K562 (cell line): ENCODE measurements at regions not wholly inside any gene's neighbourhood (a gene's known extent, or its start where the extent isn't known, plus 50 kb on each side); places are given as distances from the start of the nearest gene placed in this dataset.

Experiments used
- ATAC-seq: fragments of 200-7000 bp; cut with Tn5 transposase; 3 replicates; pipeline ENCODE4 v1.9.1; 2020; ENCODE audit warnings: moderate library complexity
- BruUV-seq: library from RNA; stranded (reverse); fragments of 400-500 nt; replicated peaks from 2 replicates; lab custom pipeline; 2021; lab: Mats Ljungman, UMichigan
- CTCF ChIA-PET: fragments of 300-600 bp; formaldehyde crosslinking; extraction: SDS; loops from one replicate; lab custom pipeline; 2021; ENCODE audit warnings: low intra/inter-chr PET ratio; lab: Yijun Ruan, JAX
- POLR2A ChIA-PET: fragments of 300-600, 350-650 bp; sonication (Branson Sonifier 250); formaldehyde crosslinking; extraction: SDS; loops from one replicate; lab custom pipeline; 2021; ENCODE audit warnings: antibody characterized with exemption, inconsistent platforms; lab: Yijun Ruan, JAX
- DNase-seq, 4 experiments: peaks; one replicate each; pipeline versions ENCODE4 v3.0.0 to v3.0.0-alpha.2; 2011 to 2018; ENCODE audit warnings: low spot score in 3 of 4, mixed read lengths in 3 of 4; ENCODE audit errors: extremely low read depth in 1 of 4
- FAIRE-seq: peaks from 2 replicates; lab custom pipeline; 2011; peaks lifted over from hg19 to GRCh38; lab: Jason Lieb, UNC
- H2AFZ ChIP-seq: 2 replicates; pipeline ENCODE4 v1.6.0; 2011; ENCODE audit warnings: low read depth, low read length, control low read depth, inconsistent platforms
- H3K27ac ChIP-seq: fragments of 200-600 bp; 3 replicates; pipeline ENCODE4 v1.8.0; 2011; ENCODE audit warnings: low read depth, mild to moderate bottlenecking, control low read depth, inconsistent platforms, low read length, moderate library complexity, mixed read lengths; ENCODE audit errors: extremely low read depth
- H3K27me3 ChIP-seq, 2 experiments: fragments of 300-600 bp in 1 of 2; 2 replicates in 1 of 2; 3 replicates in 1 of 2; pipeline versions ENCODE4 v1.6.0 to v1.8.0; 2011; ENCODE audit warnings: inconsistent platforms in 2 of 2, low read length in 2 of 2, mild to moderate bottlenecking in 1 of 2, mixed read lengths in 1 of 2, moderate library complexity in 1 of 2; ENCODE audit not compliant: control insufficient read depth in 2 of 2, insufficient read depth in 2 of 2
- H3K36me3 ChIP-seq: fragments of 300-600 bp; 3 replicates; pipeline ENCODE4 v1.8.0; 2011; ENCODE audit warnings: mild to moderate bottlenecking, low read length, inconsistent platforms; ENCODE audit not compliant: control insufficient read depth, insufficient read depth
- H3K4me1 ChIP-seq, 2 experiments: fragments of 200-600 bp in 1 of 2; replicated peaks in 1 of 2; 2 replicates in 1 of 2; 3 replicates in 1 of 2; pipeline versions ENCODE4 v1.5.1 to v1.8.0; 2011; ENCODE audit warnings: inconsistent platforms in 2 of 2, low read length in 2 of 2, mild to moderate bottlenecking in 1 of 2, mixed read lengths in 1 of 2, moderate library complexity in 1 of 2; ENCODE audit not compliant: control insufficient read depth in 2 of 2, insufficient read depth in 2 of 2
- H3K4me2 ChIP-seq: 2 replicates; pipeline ENCODE4 v1.6.1; 2011; ENCODE audit warnings: low read length, control low read depth, inconsistent platforms, mixed read lengths; ENCODE audit not compliant: insufficient read depth
- H3K4me3 ChIP-seq: fragments of 200-600 bp; sonication (generic), shearing (Covaris generic); 2 replicates; pipeline ENCODE4 v1.5.1; 2016; ENCODE audit warnings: control low read depth, inconsistent platforms
- H3K79me2 ChIP-seq: fragments of 200-600 bp; 3 replicates; pipeline ENCODE4 v1.8.0; 2011; ENCODE audit warnings: low read length, inconsistent platforms; ENCODE audit not compliant: control insufficient read depth, insufficient read depth
- H3K9ac ChIP-seq, 2 experiments: 2 replicates each; pipeline versions ENCODE4 v1.6.0 to v1.6.1; 2011; ENCODE audit warnings: low read depth in 2 of 2, low read length in 2 of 2, control low read depth in 1 of 2, inconsistent platforms in 1 of 2, mild to moderate bottlenecking in 1 of 2, mixed read lengths in 1 of 2; ENCODE audit not compliant: insufficient read depth in 1 of 2
- H3K9me1 ChIP-seq: one replicate; pipeline ENCODE4 v1.6.0; 2011; ENCODE audit warnings: inconsistent platforms, mild to moderate bottlenecking, low read length, moderate library complexity; ENCODE audit not compliant: control insufficient read depth, insufficient read depth
- H3K9me3 ChIP-seq: replicated peaks from 2 replicates; pipeline ENCODE4 v1.5.1; 2011; ENCODE audit warnings: low read depth, low read length, inconsistent platforms; ENCODE audit not compliant: control insufficient read depth, insufficient read depth
- H4K20me1 ChIP-seq: replicated peaks from 2 replicates; pipeline ENCODE4 v1.6.1; 2011; ENCODE audit warnings: low read length, inconsistent platforms, mixed read lengths; ENCODE audit not compliant: control insufficient read depth, insufficient read depth
- CCAR2 ChIP-seq: fragments of 200-400 bp; formaldehyde crosslinking; IDR thresholded peaks from 2 replicates; pipeline ENCODE4 v1.6.1; 2017; ENCODE audit warnings: mild to moderate bottlenecking, low read depth, low read length
- CEBPG ChIP-seq, 3 experiments: fragments of 200-800 bp in 1 of 3; sonication (Bioruptor generic) in 1 of 3; sonication (generic) in 1 of 3; formaldehyde crosslinking in 1 of 3; IDR thresholded peaks in 2 of 3; conservative IDR thresholded peaks in 1 of 3; 2 replicates each; pipeline versions ENCODE4 v1.6.1 to v1.8.0; 2016 to 2022; ENCODE audit warnings: missing compliant biosample characterization in 2 of 3, missing genetic modification characterization in 2 of 3, mild to moderate bottlenecking in 1 of 3, missing genetic modification reagents in 1 of 3
- PML ChIP-seq: IDR thresholded peaks from 2 replicates; pipeline ENCODE4 v1.6.1; 2012; ENCODE audit warnings: low read length, inconsistent platforms
- TCF15 ChIP-seq: fragments of 250-450 bp; sonication (Bioruptor Pico); IDR thresholded peaks from 2 replicates; pipeline ENCODE4 v1.8.0; 2022; ENCODE audit warnings: moderate library complexity, mild to moderate bottlenecking, inconsistent platforms
- WHSC1 ChIP-seq: IDR thresholded peaks from one replicate; pipeline ENCODE4 v1.6.1; 2012; ENCODE audit warnings: low read length, control low read depth, inconsistent platforms
- XRCC4 ChIP-seq: IDR thresholded peaks from one replicate; pipeline ENCODE4 v1.6.1; 2011; ENCODE audit not compliant: insufficient read depth, insufficient read length; ENCODE audit errors: extremely low read depth
- ZNF589 ChIP-seq: fragments of 200-800 bp; sonication (Bioruptor generic); IDR thresholded peaks from 2 replicates; pipeline ENCODE4 v1.6.1; 2016; ENCODE audit warnings: low read depth, missing genetic modification characterization, missing compliant biosample characterization
- WGBS: fragments of 100-300 bp; shearing (Covaris generic); methylation state at CpG from one replicate; pipeline ENCODE4 v1.1.6; 2016; ENCODE audit warnings: low coverage, mixed read lengths; ENCODE audit not compliant: insufficient coverage; ENCODE audit errors: missing lambda C conversion rate; 5-methylcytosine and 5-hydroxymethylcytosine counted together
- in situ Hi-C: fragments of 300-500 bp; cut with MboI; formaldehyde crosslinking; loops from 4 replicates; pipeline ENCODE4 v1.15.0; 2018; ENCODE audit warnings: inconsistent platforms, mixed read lengths
- intact Hi-C: fragments of 100-400 bp; cut with micrococcal nuclease; formaldehyde crosslinking; loops from 2 replicates; pipeline ENCODE4 v1.14.2; 2022

DNA sequence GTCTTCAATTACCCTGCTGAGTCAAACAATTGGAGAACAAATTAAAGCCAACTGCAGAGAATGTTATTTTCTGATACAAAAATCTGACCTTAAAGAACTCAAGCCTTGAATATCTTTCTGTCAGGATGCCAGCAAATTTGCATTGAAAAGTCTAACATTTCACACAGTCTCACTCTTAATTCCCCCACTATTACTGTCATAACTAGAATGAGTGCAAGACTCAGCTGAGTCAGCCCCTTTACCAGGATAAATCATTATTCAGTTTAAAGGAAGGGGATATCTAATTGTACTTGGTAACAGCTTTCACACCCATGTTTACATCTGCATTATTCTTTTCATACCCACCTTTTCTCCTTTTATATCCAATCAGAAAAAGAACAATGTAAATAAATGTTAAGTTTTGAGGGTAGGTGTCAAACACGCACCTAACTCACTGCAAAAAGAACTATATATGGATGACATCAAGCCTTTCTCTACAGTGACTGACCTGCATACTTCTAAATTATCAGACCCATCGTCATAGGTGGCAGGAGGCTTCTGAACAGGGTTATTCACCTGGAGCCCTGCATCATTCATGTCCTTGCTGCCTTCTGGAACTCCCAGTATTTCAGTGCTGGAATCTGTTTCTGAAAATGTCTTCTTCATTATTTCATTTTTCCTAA, 117.4 kb downstream of the TMA16 start:
- Histone ChIP-seq H3K36me3 (no peaks in the 10 kb centered on the region), H3K27ac (no peak overlapping the region), H3K79me2 (no peaks in the 10 kb centered on the region), H3K9me3 (no peaks in the 10 kb centered on the region), H3K9ac (no peak overlapping the region), H3K27me3 (no peaks in the 10 kb centered on the region), H3K9me1 (no peaks in the 10 kb centered on the region), H3K4me1 (no peaks in the 10 kb centered on the region), H3K4me3 (no peak overlapping the region), H2AFZ (no peak overlapping the region), H4K20me1 (no peaks in the 10 kb centered on the region)
- ATAC-seq (no peak), DNase-seq (no peak), FAIRE-seq (no peak)
- intact Hi-C loops (no loop called here), in situ Hi-C loops (no loop called here)
- no TSS peak for BruUV-seq
- WGBS, result 0% methylated on average over 2 of the region's 2 CpGs
- POLR2A ChIA-PET, result no interaction called here
- TF ChIP-seq CCAR2, result no peak
- TF ChIP-seq WHSC1, result no peak
- TF ChIP-seq, all 486 proteins: peak for 0
- no peak overlapping the region for H3K4me2 ChIP-seq
- CTCF ChIA-PET, result no interaction called here

DNA sequence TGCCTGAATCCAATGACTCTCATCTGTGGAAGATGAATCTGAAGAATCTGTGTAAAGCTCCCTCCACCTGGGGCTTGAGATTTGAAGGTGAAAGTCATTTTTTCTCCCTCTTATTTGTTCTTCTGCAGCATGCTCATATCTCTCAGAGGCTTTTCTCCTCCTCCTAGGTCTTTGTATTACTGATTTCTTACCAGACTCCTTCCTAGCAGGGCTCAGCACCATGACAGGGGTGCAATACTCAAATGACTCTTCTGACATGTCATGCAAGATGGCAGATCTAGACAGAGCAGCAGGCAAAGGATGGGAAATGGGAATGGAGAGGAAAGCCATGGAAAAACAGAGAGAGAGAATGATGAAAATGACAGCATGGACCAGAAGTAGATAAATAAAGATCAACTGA, 118.3 kb downstream of the TMA16 start:
- BruUV-seq, result no TSS peak
- Histone ChIP-seq H3K4me2 (no peak overlapping the region), H3K9me1 (no peaks in the 10 kb centered on the region), H3K4me1 (no peaks in the 10 kb centered on the region), H3K79me2 (no peaks in the 10 kb centered on the region), H2AFZ (no peak overlapping the region), H4K20me1 (no peaks in the 10 kb centered on the region), H3K36me3 (no peaks in the 10 kb centered on the region), H3K27me3 (no peaks in the 10 kb centered on the region), H3K27ac (no peak overlapping the region), H3K9ac (no peak overlapping the region), H3K4me3 (no peak overlapping the region), H3K9me3 (no peaks in the 10 kb centered on the region)
- intact Hi-C loops (no loop called here), in situ Hi-C loops (no loop called here)
- no peak for ATAC-seq
- ChIA-PET CTCF (no interaction called here), POLR2A (no interaction called here)
- DNase-seq, result no peak
- FAIRE-seq, result no peak
- TF ChIP-seq CEBPG (CRISPR knock-in tag; IDR thresholded peaks at IDR 0.05) (no peak), CEBPG (tag; conservative IDR thresholded peaks at IDR 0.05 in 1 of 2, IDR thresholded peaks at IDR 0.05 in 1 of 2) (no peak), PML (no peak), TCF15 (no peak), ZNF589 (CRISPR knock-in tag) (no peak), XRCC4 (no peak)
